Esophagus squamous epithelium (tissue), 5 donors: ENCODE measurements at regions not wholly inside any gene's neighbourhood (a gene's known extent, or its start where the extent isn't known, plus 50 kb on each side); places are given as distances from the start of the nearest gene placed in this dataset.

ENCODE experiments used
- DNase-seq: peaks from one replicate; lab custom pipeline; 2025; lab: John Stamatoyannopoulos, UW
- H3K27ac ChIP-seq, 4 donors: fragments of 200-600 bp; sonication (generic); one replicate each; pipeline ENCODE4 v1.5.1; 2016 to 2019; ENCODE audit warnings: mild to moderate bottlenecking in 1 of 4
- H3K27me3 ChIP-seq, 4 donors: fragments of 200-600 bp; sonication (generic); 1 replicate in 3 of 4; 2 replicates in 1 of 4; pipeline versions ENCODE4 v1.5.1 to v1.6.0; 2017 to 2021; ENCODE audit warnings: antibody characterized with exemption in 1 of 4
- H3K36me3 ChIP-seq, 3 donors: fragments of 200-600 bp; sonication (generic); one replicate each; pipeline ENCODE4 v1.5.1; 2016 to 2019
- H3K4me1 ChIP-seq, 3 donors: fragments of 200-600 bp; sonication (generic); one replicate each; pipeline ENCODE4 v1.5.1; 2017 to 2019
- H3K4me3 ChIP-seq, 4 donors: fragments of 200-600 bp; sonication (generic); 1 replicate in 3 of 4; 2 replicates in 1 of 4; pipeline ENCODE4 v1.5.1; 2016 to 2019; ENCODE audit warnings: mild to moderate bottlenecking in 2 of 4, moderate library complexity in 1 of 4
- H3K9me3 ChIP-seq, 3 donors: fragments of 200-600 bp; sonication (generic); one replicate each; pipeline ENCODE4 v1.5.1; 2016 to 2019
- CTCF ChIP-seq, 6 experiments: fragments of 450-650 bp in 4 of 6; fragments of 200-600 bp in 2 of 6; sonication (generic) in 2 of 6; IDR thresholded peaks; one replicate each; pipeline ENCODE4 v1.5.1; 2016 to 2019; ENCODE audit warnings: antibody characterized with exemption in 6 of 6, mild to moderate bottlenecking in 4 of 6, moderate library complexity in 4 of 6
- POLR2A ChIP-seq, 4 donors: fragments of 450-650 bp; IDR thresholded peaks; one replicate each; pipeline ENCODE4 v1.6.1; 2017; ENCODE audit warnings: antibody characterized with exemption in 4 of 4, mild to moderate bottlenecking in 4 of 4, moderate library complexity in 3 of 4
- WGBS, 2 donors: methylation state at CpG; one replicate each; pipeline ENCODE4 v1.1.5; 2018; 5-methylcytosine and 5-hydroxymethylcytosine counted together
- intact Hi-C: fragments of 100-400 bp; cut with DNase I; formaldehyde crosslinking; loops from one replicate; pipeline ENCODE4 v1.15.0; 2022
- donor health status: DM: yes; HTN: yes; CAD: no.

GRCh38 chr16:73301984-73302383, 254.1 kb upstream of the ZFHX3 start:
- 83 to 88% methylated on average over 2 of the region's 2 CpGs for WGBS, 2 donors
- no peak for DNase-seq
- TF ChIP-seq CTCF (IDR thresholded peaks at IDR 0.05): no peak
- no peak for TF ChIP-seq POLR2A (IDR thresholded peaks at IDR 0.05)
- intact Hi-C loops: no loop called here
- no peaks in the 10 kb centered on the region for H3K9me3 ChIP-seq
- no peaks in the 10 kb centered on the region for H3K36me3 ChIP-seq
- H3K4me3 ChIP-seq: no peak overlapping the region
- no peak overlapping the region for H3K27ac ChIP-seq
- peaks cover 0 to 5% (median 0%) of the 10 kb centered on the region in 4 donors for H3K27me3 ChIP-seq
- no peaks in the 10 kb centered on the region for H3K4me1 ChIP-seq

- Histone ChIP-seq H3K4me1 (no peaks in the 10 kb centered on the region), H3K27ac (no peak overlapping the region), H3K4me3 (no peak overlapping the region), H3K9me3 (no peaks in the 10 kb centered on the region), H3K27me3 (peaks cover 0 to 4% (median 0%) of the 10 kb centered on the region in 4 donors), H3K36me3 (no peaks in the 10 kb centered on the region)
- WGBS, 2 donors: 60 to 61% methylated on average over 7 of the region's 7 CpGs
- TF ChIP-seq POLR2A (IDR thresholded peaks at IDR 0.05): no peak
- TF ChIP-seq CTCF (IDR thresholded peaks at IDR 0.05): no peak
- intact Hi-C loops: no loop called here
- no peak for DNase-seq
These were observed 251.4 kb upstream of the ZFHX3 start for GRCh38 chr16:73299346-73299745.

GRCh38 chr16:73298562-73298961, 250.6 kb upstream of the ZFHX3 start:
- Histone ChIP-seq H3K4me1 (no peaks in the 10 kb centered on the region), H3K36me3 (no peaks in the 10 kb centered on the region), H3K4me3 (no peak overlapping the region), H3K9me3 (no peaks in the 10 kb centered on the region), H3K27ac (no peak overlapping the region), H3K27me3 (no peaks in the 10 kb centered on the region)
- WGBS, 2 donors: 61 to 89% methylated on average over 3 of the region's 3 CpGs
- no peak for DNase-seq
- no peak for TF ChIP-seq CTCF (IDR thresholded peaks at IDR 0.05)
- TF ChIP-seq POLR2A (IDR thresholded peaks at IDR 0.05): no peak
- intact Hi-C loops: no loop called here

GRCh38 chr16:73290258-73290657, 242.3 kb upstream of the ZFHX3 start:
- Histone ChIP-seq H3K27me3 (peaks cover 0 to 24% (median 0%) of the 10 kb centered on the region in 4 donors), H3K4me3 (no peak overlapping the region), H3K9me3 (no peaks in the 10 kb centered on the region), H3K36me3 (no peaks in the 10 kb centered on the region), H3K4me1 (no peaks in the 10 kb centered on the region), H3K27ac (no peak overlapping the region)
- WGBS, 2 donors: 29 to 50% methylated on average over 1 of the region's 1 CpG
- no peak for TF ChIP-seq CTCF (IDR thresholded peaks at IDR 0.05)
- TF ChIP-seq POLR2A (IDR thresholded peaks at IDR 0.05): no peak
- DNase-seq: no peak
- intact Hi-C loops: no loop called here

GRCh38 chr16:73289232-73289631, 241.3 kb upstream of the ZFHX3 start:
- 47 to 58% methylated on average over 3 to 4 of the region's 4 CpGs for WGBS, 2 donors
- H3K36me3 ChIP-seq: no peaks in the 10 kb centered on the region
- DNase-seq: no peak
- no peak overlapping the region for H3K4me3 ChIP-seq
- no peak overlapping the region for H3K27ac ChIP-seq
- intact Hi-C loops: no loop called here
- no peak for TF ChIP-seq CTCF (IDR thresholded peaks at IDR 0.05)
- TF ChIP-seq POLR2A (IDR thresholded peaks at IDR 0.05): no peak
- peaks cover 0 to 24% (median 0%) of the 10 kb centered on the region in 4 donors for H3K27me3 ChIP-seq
- H3K4me1 ChIP-seq: no peaks in the 10 kb centered on the region
- H3K9me3 ChIP-seq: no peaks in the 10 kb centered on the region
